GM18498 (cell line): ENCODE measurements at regions not wholly inside any gene's neighbourhood (a gene's known extent, or its start where the extent isn't known, plus 50 kb on each side); places are given as distances from the start of the nearest gene placed in this dataset.

Experiments used
- ATAC-seq: cut with Tn5 transposase; IDR thresholded peaks from one replicate; pipeline ENCODE4 v1.9.1; 2021; ENCODE audit warnings: mild to moderate bottlenecking, moderate library complexity; ENCODE audit not compliant: unreplicated experiment

GRCh38 chr10:56662765-56663447 lies 301.8 kb upstream of the ZWINT start:
- peak; percentile 90 for ATAC-seq

DNA sequence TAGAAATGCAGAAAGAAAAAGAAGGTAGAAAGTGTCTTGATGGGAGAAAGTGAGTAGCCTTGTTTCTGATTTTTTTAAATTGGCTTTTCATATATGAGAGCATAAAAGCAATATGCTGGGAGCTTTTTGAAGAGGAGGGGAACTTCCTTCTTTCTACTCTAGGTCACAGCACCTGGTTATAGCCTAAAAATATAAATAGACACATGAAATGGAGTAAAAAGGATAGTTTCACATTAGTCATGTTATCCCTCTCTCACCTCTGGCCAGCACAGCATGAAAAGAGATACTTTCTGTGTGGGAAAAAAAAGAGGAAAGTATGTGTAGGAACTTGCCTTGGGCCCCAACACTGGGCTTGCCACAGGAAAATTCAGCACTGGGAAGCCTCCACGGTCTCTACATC lies 292.2 kb upstream of the ZWINT start:
- ATAC-seq = no peak

DNA sequence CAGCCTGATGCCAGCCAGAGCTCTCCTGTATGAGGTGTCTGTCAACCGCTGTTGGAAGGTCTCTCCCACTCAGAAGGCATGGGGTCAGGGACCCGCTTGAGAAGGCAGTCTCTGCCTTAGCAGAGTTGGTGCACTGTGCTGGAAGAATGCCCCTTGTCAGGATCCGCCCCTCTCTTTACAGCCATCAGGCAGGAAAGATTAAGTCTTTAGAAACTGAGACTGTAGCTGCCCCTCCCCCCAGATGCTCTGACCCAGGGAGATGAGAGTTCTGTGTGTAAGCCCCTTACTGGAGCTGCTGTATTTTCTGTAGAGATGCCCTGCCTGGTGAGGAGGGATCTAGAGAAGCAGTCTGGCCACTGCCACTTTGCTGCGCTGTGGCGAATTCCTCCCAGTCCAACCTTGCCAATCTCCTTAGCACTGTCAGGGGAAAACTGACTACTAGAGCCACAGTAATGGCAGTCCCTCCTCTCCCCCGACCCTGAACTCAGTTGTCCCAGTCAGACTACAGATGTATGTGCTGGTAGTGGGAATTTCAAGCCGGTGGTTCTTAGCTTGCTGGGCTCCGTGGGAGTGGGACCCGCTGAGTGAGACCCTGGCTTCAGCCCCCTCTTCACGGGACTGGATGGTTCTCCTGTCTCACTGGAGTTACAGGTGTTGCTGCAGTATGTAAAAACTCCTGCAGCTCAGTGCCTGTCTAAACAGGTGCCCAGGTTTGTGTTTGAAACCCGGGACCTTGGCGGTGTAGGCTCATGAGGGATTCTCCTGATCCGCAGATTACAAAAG lies 285.5 kb upstream of the ZWINT start:
- no peak for ATAC-seq

GRCh38 chr10:56633876-56634452 lies 272.9 kb upstream of the ZWINT start:
- peak; percentile 98 for ATAC-seq

DNA sequence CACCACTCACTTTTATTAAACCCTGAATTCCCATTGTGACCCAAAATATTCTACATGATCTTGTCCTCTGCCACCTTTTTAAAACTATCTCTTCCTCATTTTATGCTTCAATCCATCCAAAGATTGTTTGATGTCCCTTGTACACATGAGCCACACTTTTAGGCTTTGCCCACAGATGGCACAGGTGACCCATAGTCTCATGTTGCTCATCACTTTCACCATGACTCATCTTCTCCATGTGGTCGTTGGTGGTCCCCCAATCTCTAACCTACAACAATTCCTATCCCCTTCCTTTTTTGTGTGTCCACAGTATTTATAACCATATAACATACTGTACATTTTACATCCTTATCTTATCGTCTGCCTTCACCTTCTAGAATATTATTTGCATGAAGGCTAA lies 271.5 kb upstream of the ZWINT start:
- no peak for ATAC-seq

DNA sequence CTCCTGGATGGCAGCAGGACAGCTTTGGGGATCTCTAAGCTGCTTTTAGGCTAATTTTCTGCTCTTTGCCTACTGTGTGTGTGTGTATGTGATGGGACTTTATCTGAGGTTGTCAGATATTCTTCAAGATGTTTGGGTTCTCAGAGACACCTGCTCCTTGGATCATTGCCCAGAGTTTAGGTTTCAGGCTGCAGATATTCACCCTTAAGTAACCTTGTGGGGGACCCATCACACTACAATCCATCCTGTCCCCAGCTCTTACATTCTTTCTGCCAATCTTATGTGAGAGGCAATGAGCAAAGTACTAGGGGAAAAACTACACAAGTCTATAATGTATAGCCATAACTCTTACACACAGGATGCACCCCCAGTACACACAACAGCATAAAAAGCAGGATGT lies 263.0 kb upstream of the ZWINT start:
- peak; percentile 73 for ATAC-seq

DNA sequence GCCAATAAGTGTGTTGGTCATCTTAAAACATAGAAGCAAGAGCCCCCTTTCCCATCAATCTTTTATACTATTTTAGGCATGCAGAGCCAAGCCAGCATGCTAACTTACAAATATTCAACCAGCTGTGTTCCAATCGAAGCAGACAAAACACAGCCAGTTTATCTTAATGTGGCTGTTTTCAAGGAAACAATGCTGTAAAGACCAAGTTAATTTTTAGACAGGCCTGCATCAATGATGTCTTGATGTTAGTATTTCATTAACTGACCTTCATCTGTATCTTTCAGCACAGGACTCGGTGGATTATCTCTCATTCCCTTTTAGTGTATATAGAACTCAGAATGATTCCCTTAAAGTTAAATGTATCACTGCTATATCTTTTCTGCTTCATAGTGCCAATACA lies 262.0 kb upstream of the ZWINT start:
- no peak for ATAC-seq

DNA sequence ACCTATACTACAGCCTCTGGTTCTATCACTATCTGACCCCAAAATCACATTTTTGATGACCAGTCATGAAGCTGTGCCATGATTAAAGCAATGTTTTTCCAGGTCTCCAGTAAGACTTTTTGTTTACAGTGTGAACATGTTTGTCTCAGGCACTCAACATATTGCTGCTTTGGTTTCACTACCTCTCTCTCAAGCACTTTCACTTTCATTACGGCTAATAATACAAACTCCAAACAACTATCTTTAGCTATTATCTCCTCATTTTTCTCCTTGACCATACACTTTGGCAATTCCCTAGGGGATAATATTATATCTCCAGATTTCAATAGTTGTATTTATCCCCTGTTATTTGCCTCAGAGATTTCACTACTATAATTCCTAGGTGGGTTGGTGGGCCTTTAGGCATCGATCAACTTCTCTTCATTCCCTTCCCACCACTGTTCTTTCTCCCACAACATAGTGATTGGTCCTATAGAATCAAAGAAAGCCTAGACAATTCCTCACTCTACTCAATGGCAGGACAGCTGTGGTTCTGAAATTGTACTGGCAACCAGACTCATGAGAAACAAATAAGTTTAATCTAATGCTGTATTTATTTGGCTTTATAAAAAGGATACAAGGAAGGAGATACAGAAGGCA lies 261.4 kb upstream of the ZWINT start:
- ATAC-seq = peak; percentile 76

DNA sequence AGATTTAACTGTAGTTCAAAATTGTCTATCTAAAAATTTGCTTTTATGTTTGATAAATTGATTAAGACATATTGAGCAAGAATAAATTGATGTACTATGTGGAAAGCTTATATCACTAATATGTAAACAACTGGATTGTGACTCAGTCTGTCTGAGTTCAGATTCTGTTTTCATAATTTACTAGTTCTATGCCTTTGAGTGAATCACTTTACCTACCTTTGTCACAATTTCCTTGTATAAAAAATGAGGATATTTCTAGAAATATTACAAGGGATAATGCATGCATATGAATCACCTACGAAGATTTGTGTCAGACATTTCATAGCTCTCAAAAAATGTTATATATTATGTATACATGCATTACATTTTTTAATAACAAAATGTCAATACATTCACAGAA lies 245.1 kb upstream of the ZWINT start:
- ATAC-seq = no peak

GRCh38 chr10:56605051-56605450 lies 244.0 kb upstream of the ZWINT start:
- no peak for ATAC-seq

- no peak for ATAC-seq
These were observed 243.6 kb upstream of the ZWINT start for GRCh38 chr10:56604624-56605023.

GRCh38 chr10:56599201-56599600 lies 238.1 kb upstream of the ZWINT start:
- no peak for ATAC-seq

DNA sequence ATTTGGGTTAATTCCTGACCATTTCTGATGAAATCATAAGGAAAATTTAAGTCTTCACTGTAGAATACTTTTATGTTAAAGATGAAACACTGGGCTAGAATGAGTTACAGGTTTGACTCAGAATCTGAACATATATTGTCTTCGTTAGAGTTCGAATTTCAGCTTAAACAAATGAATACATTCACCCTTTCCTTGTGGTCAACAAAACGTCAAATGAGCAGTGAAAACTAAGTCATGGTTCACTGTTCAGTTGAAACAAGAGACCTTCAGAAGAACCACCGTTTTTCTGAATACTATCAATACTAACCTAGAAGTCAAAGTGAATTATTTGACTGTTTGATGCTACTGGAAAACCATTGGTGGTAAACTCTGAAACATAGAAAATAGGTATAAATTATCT lies 235.2 kb upstream of the ZWINT start:
- ATAC-seq = no peak

DNA sequence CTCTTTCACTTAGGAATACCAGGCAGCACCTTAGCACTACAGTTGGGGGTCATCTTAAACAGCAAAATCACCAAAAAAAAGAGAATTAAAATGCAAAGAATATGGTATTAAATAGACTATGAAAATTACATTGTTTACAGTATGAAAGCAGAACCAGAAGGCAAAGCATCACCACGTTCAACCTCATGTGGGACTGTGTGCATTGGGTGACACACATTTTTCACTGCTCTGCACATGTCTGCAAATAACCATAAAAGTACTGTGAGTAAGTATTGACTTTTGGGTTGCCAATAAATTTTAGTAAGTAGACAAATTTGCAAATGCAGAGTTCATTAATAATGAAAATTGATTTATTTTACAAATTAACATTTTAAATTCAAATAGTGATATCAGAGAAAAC lies 232.1 kb upstream of the ZWINT start:
- ATAC-seq = no peak

GRCh38 chr10:56586461-56586891 lies 225.4 kb upstream of the ZWINT start:
- ATAC-seq = no peak

DNA sequence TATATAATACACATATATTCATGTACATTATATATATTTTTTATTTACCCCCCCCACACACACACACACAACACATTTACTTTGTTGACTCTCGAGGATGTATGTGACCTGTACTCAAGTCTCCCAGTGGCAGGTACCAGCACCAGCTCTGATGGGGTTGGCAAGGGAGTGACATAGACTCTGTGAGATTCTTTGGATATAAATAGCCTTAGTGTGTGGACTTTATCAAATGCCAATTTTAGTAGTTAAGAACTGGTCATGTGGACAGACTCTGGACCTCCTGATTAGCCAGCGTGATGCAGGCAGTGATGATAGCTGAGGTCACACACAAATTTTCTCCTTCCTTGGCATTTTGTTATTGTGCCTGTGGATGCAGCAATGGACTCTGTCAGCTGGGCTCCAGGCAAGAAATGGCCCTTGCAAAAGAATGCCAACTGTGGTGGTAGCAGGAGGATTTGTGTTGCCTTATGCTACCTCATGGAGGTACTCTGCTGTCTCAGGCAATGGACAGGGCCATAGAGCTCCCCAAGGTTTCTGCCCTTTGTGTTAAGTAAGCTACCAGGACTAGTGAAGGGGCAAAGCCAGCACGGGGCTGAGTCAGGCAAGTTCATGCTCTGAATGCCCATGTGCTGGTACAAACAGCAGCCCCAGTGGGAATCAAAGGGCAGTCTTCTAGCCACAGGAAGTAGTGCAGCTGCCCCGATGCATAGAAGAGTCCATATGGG lies 224.6 kb upstream of the ZWINT start:
- ATAC-seq = no peak

- no peak for ATAC-seq
These were observed 222.3 kb upstream of the ZWINT start for GRCh38 chr10:56583316-56583715.

DNA sequence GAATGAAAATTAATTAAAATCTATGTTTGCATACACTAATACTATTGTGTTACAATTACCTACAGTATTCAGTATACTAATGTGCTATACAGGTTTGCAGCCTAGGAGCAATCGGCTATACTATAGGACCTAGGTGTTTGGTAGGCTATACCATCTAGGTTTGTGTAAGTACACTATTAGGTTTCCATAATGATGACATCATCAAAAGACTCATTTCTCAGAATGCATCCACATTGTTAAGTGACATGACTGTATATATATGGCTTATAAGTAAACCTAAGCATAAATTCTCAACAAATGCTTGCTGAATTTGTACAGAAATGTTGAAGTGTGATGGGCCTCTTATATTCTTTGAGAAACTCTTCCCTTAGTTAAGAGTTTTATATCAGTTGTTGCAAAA lies 206.5 kb upstream of the ZWINT start:
- ATAC-seq = no peak

DNA sequence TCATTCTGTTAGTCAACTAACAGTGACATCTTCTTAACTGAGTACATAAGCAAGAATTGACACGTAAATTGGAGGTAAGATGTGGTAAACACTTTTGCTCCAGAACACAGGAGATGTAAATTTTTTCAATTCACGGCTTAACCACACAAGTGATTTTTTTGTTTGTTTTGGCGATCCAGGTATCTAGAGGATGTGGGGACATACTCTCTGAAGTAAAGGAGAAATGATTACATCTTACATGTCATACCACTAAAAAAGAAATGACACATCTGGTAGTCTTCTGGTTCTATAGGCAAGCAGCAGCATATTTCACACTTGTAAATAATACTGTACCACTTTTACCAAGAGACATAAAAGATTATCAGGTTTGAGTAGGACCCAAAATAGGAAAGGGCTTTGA lies 200.3 kb upstream of the ZWINT start:
- no peak for ATAC-seq

DNA sequence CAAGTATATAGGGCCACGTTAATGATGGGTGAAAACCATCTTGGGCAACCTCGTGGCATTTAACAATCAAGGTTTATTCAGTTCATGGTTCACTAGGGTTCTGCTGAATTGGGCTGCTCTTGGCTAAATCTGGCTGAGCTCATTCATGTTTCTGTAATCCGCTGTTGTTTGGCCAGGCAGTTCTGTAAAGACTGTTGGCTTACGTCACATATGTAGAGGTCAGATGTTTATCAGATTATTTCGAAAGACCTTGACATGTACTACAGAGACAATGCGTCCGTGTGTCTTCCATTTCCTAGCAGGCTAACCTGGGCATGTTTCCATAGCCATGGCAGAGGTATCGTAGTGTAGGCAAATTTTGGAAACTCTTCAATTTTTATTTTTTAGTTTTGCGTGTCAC lies 190.0 kb upstream of the ZWINT start:
- ATAC-seq = no peak

DNA sequence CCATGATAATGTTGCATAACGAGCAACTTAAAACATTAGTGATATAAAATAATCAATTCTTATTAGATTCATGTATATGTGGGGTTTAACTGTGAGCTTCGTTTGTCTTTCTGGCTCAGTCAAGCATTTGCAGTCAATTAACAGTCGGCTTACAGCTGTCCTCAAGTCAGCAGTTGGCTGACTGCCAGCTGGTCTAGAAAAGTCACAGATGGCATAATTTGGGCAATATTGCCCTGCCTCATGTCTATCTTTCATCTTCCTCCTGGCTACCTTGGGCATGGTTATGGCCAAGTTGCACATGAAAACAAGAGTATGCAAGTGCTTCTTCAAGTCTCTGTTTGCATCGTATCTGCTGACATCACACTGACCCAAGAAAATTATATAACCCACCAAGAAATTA lies 186.1 kb upstream of the ZWINT start:
- no peak for ATAC-seq
